ES-I3 (cell line): ENCODE measurements at regions not wholly inside any gene's neighbourhood (a gene's known extent, or its start where the extent isn't known, plus 50 kb on each side); places are given as distances from the start of the nearest gene placed in this dataset.

Experiments used
- H3K36me3 ChIP-seq: 2 replicates; pipeline ENCODE4 v1.6.1; 2013; ENCODE audit warnings: mild to moderate bottlenecking, low read length, control low read depth, moderate library complexity; ENCODE audit not compliant: insufficient read depth
- H3K4me1 ChIP-seq: 2 replicates; pipeline ENCODE4 v1.6.1; 2013; ENCODE audit warnings: mild to moderate bottlenecking, control low read depth, low read length; ENCODE audit not compliant: insufficient read depth
- H3K9ac ChIP-seq: 2 replicates; pipeline ENCODE4 v1.6.1; 2013; ENCODE audit warnings: low read depth, mild to moderate bottlenecking, low read length, moderate library complexity
- H3K9me3 ChIP-seq: 2 replicates; pipeline ENCODE4 v1.6.1; 2013; ENCODE audit warnings: mild to moderate bottlenecking, low read length, moderate library complexity; ENCODE audit not compliant: control insufficient read depth, insufficient read depth

- Histone ChIP-seq H3K9ac (no peak overlapping the region), H3K36me3 (no peaks in the 10 kb centered on the region), H3K4me1 (no peaks in the 10 kb centered on the region), H3K9me3 (no peaks in the 10 kb centered on the region)
Observed at GRCh38 chr6:6795393-6795792, 206.9 kb downstream of the LY86 start.

GRCh38 chr6:6796818-6797217 is 208.3 kb downstream of the LY86 start:
- Histone ChIP-seq H3K4me1 (no peaks in the 10 kb centered on the region), H3K36me3 (no peaks in the 10 kb centered on the region), H3K9me3 (no peaks in the 10 kb centered on the region), H3K9ac (no peak overlapping the region)

DNA sequence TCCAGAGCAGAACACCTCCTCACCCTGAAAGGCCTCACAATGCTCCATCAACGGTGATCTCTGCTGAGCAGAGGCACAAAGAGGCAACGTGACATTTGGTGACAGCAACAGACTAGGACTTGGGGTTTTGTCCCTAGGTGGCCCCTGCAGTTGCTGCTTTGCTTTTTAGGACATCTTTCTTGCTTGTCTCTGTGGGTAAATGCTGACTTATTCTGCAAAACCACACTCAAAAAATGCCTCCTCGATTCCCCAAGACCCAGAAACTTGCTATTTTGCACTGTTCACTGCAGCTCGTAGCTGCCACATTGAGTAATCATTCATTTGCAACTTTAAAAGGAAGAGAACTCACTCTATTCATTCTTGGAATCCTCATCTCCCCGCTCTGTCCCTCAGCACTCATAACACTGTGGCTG is 209.9 kb downstream of the LY86 start:
- Histone ChIP-seq H3K9me3 (no peaks in the 10 kb centered on the region), H3K36me3 (no peaks in the 10 kb centered on the region), H3K9ac (no peak overlapping the region), H3K4me1 (no peaks in the 10 kb centered on the region; the same call in 1 of the 2 replicates)

DNA sequence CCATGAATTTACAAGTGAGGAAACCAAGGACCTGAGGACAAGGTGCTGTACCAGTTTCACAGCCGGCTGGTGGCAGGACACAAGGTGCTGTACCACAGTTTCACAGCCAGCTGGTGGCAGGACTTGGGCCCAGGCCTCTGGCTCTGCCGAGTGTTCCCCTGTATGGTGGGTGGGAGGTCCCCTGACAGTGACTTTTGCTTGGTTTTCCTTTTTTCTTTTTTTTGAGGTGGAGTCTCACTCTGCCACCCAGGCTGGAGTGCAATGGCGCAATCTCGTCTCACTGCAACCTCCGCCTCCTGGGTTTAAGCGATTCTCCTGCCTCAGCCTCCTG is 212.4 kb downstream of the LY86 start:
- peaks cover 10% of the 10 kb centered on the region for H3K4me1 ChIP-seq
- no peak overlapping the region for H3K9ac ChIP-seq
- H3K9me3 ChIP-seq = no peaks in the 10 kb centered on the region
- no peaks in the 10 kb centered on the region for H3K36me3 ChIP-seq

- Histone ChIP-seq H3K9me3 (no peaks in the 10 kb centered on the region), H3K9ac (no peak overlapping the region), H3K36me3 (no peaks in the 10 kb centered on the region), H3K4me1 (peaks cover 10% of the 10 kb centered on the region)
Observed at GRCh38 chr6:6801635-6802218, 213.2 kb downstream of the LY86 start.

GRCh38 chr6:6803180-6803977 is 214.9 kb downstream of the LY86 start:
- no peak overlapping the region for H3K9ac ChIP-seq
- H3K9me3 ChIP-seq = no peaks in the 10 kb centered on the region
- peaks cover 10% of the 10 kb centered on the region for H3K4me1 ChIP-seq

DNA sequence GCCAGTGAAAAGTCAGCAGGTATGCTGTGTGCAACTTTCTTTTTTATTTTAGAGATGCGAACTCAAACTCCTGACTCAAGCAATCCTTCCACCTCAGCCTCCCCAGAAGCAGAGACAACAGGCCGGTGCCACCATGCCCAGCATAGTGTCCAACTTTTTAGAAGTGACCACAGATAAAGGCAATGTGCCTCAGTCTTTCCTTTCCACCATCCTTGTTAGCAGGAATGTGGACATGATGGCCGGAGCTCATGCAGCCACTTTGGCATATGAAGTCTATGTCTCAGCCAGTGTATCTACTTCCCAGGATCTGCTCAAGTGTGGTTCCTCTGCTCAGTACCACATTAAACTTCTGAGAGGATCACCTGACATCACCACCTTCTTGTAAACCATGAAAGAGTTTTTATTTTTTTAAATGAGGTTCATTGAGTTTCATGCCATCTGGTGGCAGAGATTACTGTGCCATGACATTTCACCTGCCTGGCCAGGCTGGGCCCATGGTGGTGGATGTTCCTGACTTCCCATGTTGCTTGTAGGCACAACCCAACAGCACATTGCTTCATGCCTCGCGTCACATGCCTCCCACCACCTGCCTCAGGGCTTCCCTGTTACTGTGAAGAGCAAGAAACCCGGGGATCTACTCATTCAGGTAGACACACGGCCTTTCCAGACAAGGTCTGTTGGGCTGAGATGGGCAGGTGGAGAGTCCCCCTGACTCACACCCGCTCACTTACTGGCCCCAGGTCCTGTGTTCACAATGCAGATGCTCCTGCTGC is 216.5 kb downstream of the LY86 start:
- no peaks in the 10 kb centered on the region for H3K36me3 ChIP-seq
- peaks cover 22% of the 10 kb centered on the region for H3K4me1 ChIP-seq
- no peak overlapping the region for H3K9ac ChIP-seq
- H3K9me3 ChIP-seq = no peaks in the 10 kb centered on the region

More at GRCh38 chr6:6803180-6803977, 214.9 kb downstream of the LY86 start:
- H3K36me3 ChIP-seq = no peaks in the 10 kb centered on the region

DNA sequence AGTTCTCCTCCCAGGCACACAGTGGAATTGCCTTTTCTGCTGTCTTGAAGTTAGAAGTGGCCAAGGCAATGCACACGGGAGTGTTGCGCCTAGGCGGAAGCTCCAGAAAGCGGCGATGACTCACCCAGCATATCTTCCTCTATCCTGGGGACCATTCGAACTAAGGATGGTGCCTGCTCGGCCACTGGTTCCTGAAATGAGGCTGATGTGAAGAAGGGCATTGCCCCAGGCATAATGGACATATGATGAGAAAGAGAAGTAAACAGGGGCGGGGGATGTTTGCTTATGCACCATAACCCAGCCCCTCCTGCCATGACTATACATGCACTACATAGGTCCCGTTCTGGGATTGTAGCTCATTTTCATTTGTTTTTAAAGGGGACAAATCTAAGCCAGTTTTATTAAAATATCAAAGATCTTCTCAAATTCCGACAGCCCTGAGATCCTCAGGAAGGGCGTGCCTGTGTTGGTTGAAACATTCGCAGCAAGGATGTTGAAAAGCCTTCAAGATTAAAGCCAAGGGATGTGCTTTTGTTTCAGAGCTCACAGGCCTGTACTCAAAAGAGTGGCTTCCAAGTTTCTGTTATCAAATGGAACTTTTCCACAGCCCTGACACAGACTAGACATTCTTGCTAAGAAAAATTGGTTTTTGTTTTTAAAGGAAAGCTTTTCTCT is 218.5 kb downstream of the LY86 start:
- Histone ChIP-seq H3K36me3 (no peaks in the 10 kb centered on the region), H3K4me1 (peaks cover 35% of the 10 kb centered on the region), H3K9me3 (no peaks in the 10 kb centered on the region), H3K9ac (no peak overlapping the region)

- H3K9ac ChIP-seq = no peak overlapping the region
- H3K36me3 ChIP-seq = no peaks in the 10 kb centered on the region
- peaks cover 43% of the 10 kb centered on the region for H3K4me1 ChIP-seq
- H3K9me3 ChIP-seq = no peaks in the 10 kb centered on the region
Observed at GRCh38 chr6:6808343-6808742, 219.8 kb downstream of the LY86 start.

- Histone ChIP-seq H3K9me3 (no peaks in the 10 kb centered on the region), H3K9ac (no peak overlapping the region)
Observed at GRCh38 chr6:6808915-6809314, 220.4 kb downstream of the LY86 start.

DNA sequence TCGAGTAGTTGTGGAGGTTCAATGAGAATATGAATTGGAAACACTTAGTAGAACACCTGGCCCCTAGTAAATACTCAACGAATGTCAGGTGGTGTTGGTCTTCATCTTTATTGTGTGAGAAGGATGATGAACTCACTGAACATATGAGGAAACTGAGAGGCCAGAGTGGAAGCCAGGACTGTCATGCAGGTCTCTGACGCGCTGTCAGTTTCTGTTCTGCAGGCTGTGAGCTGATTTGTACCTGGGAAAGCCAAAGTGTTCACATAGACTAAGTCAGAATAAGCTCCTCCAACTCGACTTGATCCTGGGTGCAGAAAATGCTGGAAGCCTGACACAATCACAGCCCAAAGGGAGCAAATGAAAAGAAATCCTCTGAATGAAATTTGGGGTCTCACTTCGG is 222.2 kb downstream of the LY86 start:
- no peaks in the 10 kb centered on the region for H3K36me3 ChIP-seq
- H3K9me3 ChIP-seq = no peaks in the 10 kb centered on the region
- H3K9ac ChIP-seq = 0 out of 2 replicates have a peak overlapping the region, but pooled peaks have one; percentile 22
- peaks cover 34% of the 10 kb centered on the region for H3K4me1 ChIP-seq

More at GRCh38 chr6:6808915-6809314, 220.4 kb downstream of the LY86 start:
- no peaks in the 10 kb centered on the region for H3K36me3 ChIP-seq
- peaks cover 40% of the 10 kb centered on the region for H3K4me1 ChIP-seq

GRCh38 chr6:6811128-6812009 is 222.8 kb downstream of the LY86 start:
- Histone ChIP-seq H3K4me1 (peaks cover 33% of the 10 kb centered on the region), H3K9me3 (no peaks in the 10 kb centered on the region), H3K36me3 (no peaks in the 10 kb centered on the region), H3K9ac (peak overlapping the region; percentile 22; the same call in 1 of the 2 replicates)

DNA sequence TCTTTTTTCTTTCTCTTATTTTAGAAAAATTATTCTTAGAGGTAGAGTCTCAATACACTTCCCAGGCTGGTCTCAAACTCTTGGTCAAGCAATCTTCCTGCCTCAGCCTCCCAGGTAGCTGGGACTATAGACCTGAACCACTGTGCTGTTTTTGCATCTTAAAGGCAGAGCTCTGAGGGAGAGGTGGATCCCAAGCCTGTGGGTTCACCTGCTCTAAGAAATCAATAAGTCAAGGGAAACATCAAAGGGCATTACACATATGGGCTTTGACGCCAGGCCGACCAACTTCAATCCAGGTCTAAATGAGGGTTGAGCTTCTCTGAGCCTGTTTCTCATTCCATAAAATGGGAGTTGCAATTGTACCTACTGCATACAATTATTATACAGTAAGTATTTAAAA is 223.9 kb downstream of the LY86 start:
- Histone ChIP-seq H3K4me1 (peaks cover 33% of the 10 kb centered on the region), H3K36me3 (no peaks in the 10 kb centered on the region), H3K9me3 (no peaks in the 10 kb centered on the region), H3K9ac (no peak overlapping the region)
